GM23338 (cell line): ENCODE measurements at regions not wholly inside any gene's neighbourhood (a gene's known extent, or its start where the extent isn't known, plus 50 kb on each side); places are given as distances from the start of the nearest gene placed in this dataset.
A peak's percentile ranks its signal among the peaks of the same experiment; 100 is the strongest.

Experiments
- ATAC-seq: fragments of 200-7000 bp; cut with Tn5 transposase; 3 replicates; pipeline ENCODE4 v1.9.1; 2020
- DNase-seq: peaks from one replicate; pipeline ENCODE4 v3.0.0-alpha.2; 2015; ENCODE audit warnings: low spot score
- H2AFZ ChIP-seq: fragments of 200-600 bp; sonication (generic); 2 replicates; pipeline ENCODE4 v1.8.0; 2016; ENCODE audit warnings: antibody characterized with exemption, mild to moderate bottlenecking, moderate library complexity
- H3F3A ChIP-seq: fragments of 200-600 bp; sonication (generic); replicated peaks from 2 replicates; pipeline ENCODE4 v1.8.0; 2017; ENCODE audit warnings: antibody characterized with exemption, mixed run types, low read depth
- H3K27ac ChIP-seq: fragments of 200-600 bp; sonication (generic); 2 replicates; pipeline ENCODE4 v1.6.1; 2016; ENCODE audit warnings: low read depth
- H3K27me3 ChIP-seq: fragments of 200-600 bp; sonication (generic); 2 replicates; pipeline ENCODE4 v1.8.0; 2016; ENCODE audit warnings: mild to moderate bottlenecking, mixed run types, moderate library complexity; ENCODE audit not compliant: insufficient read depth
- H3K36me3 ChIP-seq: fragments of 200-600 bp; sonication (generic); 2 replicates; pipeline ENCODE4 v1.8.0; 2016; ENCODE audit warnings: mild to moderate bottlenecking; ENCODE audit not compliant: insufficient read depth
- H3K4me1 ChIP-seq: fragments of 200-600 bp; sonication (generic); 2 replicates; pipeline ENCODE4 v1.8.0; 2016; ENCODE audit warnings: mild to moderate bottlenecking, moderate library complexity; ENCODE audit not compliant: insufficient read depth
- H3K4me2 ChIP-seq: fragments of 200-600 bp; sonication (generic); 2 replicates; pipeline ENCODE4 v1.7.1; 2017; ENCODE audit warnings: mixed run types
- H3K4me3 ChIP-seq: fragments of 200-600 bp; sonication (generic); 2 replicates; pipeline ENCODE4 v1.6.1; 2016; ENCODE audit warnings: mixed run types
- H3K79me2 ChIP-seq: fragments of 200-600 bp; sonication (generic); replicated peaks from 2 replicates; pipeline ENCODE4 v1.8.0; 2017; ENCODE audit warnings: mild to moderate bottlenecking; ENCODE audit not compliant: insufficient read depth
- H3K9me2 ChIP-seq: fragments of 200-600 bp; sonication (generic); 2 replicates; pipeline ENCODE4 v1.8.0; 2017; ENCODE audit not compliant: insufficient read depth
- H4K20me1 ChIP-seq: fragments of 200-600 bp; sonication (generic); replicated peaks from 2 replicates; pipeline ENCODE4 v1.8.0; 2017; ENCODE audit warnings: mild to moderate bottlenecking; ENCODE audit not compliant: insufficient read depth
- H3K27ac Mint-ChIP-seq: 2 replicates; pipeline ENCODE4 v1.8.0; 2020; ENCODE audit warnings: inconsistent platforms, mild to moderate bottlenecking, moderate library complexity, mixed read lengths
- H3K27me3 Mint-ChIP-seq: 3 replicates; pipeline ENCODE4 v1.8.0; 2022; ENCODE audit warnings: low read depth, mild to moderate bottlenecking, moderate library complexity, mixed read lengths, inconsistent platforms; ENCODE audit not compliant: insufficient read depth, poor library complexity
- H3K36me3 Mint-ChIP-seq: 3 replicates; pipeline ENCODE4 v1.8.0; 2021; ENCODE audit warnings: low read depth, mild to moderate bottlenecking, inconsistent platforms, moderate library complexity, mixed read lengths
- H3K4me1 Mint-ChIP-seq: 3 replicates; pipeline ENCODE4 v1.8.0; 2020; ENCODE audit warnings: mild to moderate bottlenecking, inconsistent platforms, mixed read lengths
- H3K4me3 Mint-ChIP-seq: 3 replicates; pipeline ENCODE4 v1.8.0; 2021; ENCODE audit warnings: moderate library complexity, mild to moderate bottlenecking, inconsistent platforms, mixed read lengths
- H3K9me3 Mint-ChIP-seq: 3 replicates; pipeline ENCODE4 v1.8.0; 2020; ENCODE audit warnings: moderate library complexity, mild to moderate bottlenecking, inconsistent platforms, mixed read lengths
- CREB1 ChIP-seq: fragments of 250-450 bp; sonication (Bioruptor Pico); IDR thresholded peaks from 2 replicates; pipeline ENCODE4 v1.5.0; 2020; ENCODE audit warnings: low read depth, mild to moderate bottlenecking, moderate library complexity
- EZH2phosphoT487 ChIP-seq: fragments of 200-600 bp; sonication (generic); IDR thresholded peaks from one replicate; pipeline ENCODE4 v1.8.1; 2018; ENCODE audit warnings: antibody characterized with exemption; ENCODE audit not compliant: unreplicated experiment
- JUNB ChIP-seq: IDR thresholded peaks from one replicate; pipeline ENCODE4 v1.6.1; 2016; ENCODE audit warnings: antibody characterized with exemption; ENCODE audit not compliant: unreplicated experiment
- NANOG ChIP-seq: IDR thresholded peaks from 2 replicates; pipeline ENCODE4 v1.6.1; 2016; ENCODE audit warnings: antibody characterized with exemption, borderline replicate concordance
- POLR2AphosphoS5 ChIP-seq: IDR thresholded peaks from 2 replicates; pipeline ENCODE4 v1.6.1; 2016; ENCODE audit warnings: antibody characterized with exemption, low read depth
- REST ChIP-seq: IDR thresholded peaks from one replicate; pipeline ENCODE4 v1.6.1; 2018; ENCODE audit warnings: antibody characterized with exemption; ENCODE audit not compliant: unreplicated experiment
- ZNF114 ChIP-seq: fragments of 250-450 bp; sonication (Bioruptor Pico); IDR thresholded peaks from 2 replicates; pipeline ENCODE4 v1.5.0; 2020; ENCODE audit warnings: mild to moderate bottlenecking, moderate library complexity
- TF ChIP-seq, protein P1 (sequence below), 2 experiments: fragments of 200-600 bp in 1 of 2; sonication (generic) in 1 of 2; conservative IDR thresholded peaks; 2 replicates each; pipeline versions ENCODE4 v1.5.1 to v1.6.1; 2016 to 2017; ENCODE audit warnings: antibody characterized with exemption in 2 of 2, low read depth in 2 of 2, mild to moderate bottlenecking in 2 of 2, moderate library complexity in 1 of 2

GRCh38 chr20:59495894-59496510 lies 108.3 kb upstream of the PHACTR3 start:
- Histone ChIP-seq H3F3A (no peaks in the 10 kb centered on the region), H3K36me3 (no peaks in the 10 kb centered on the region), H3K4me2 (no peak overlapping the region), H3K79me2 (no peaks in the 10 kb centered on the region), H3K27ac (no peak overlapping the region), H3K27me3 (no peaks in the 10 kb centered on the region), H3K4me1 (no peaks in the 10 kb centered on the region), H3K9me2 (no peaks in the 10 kb centered on the region), H2AFZ (peak overlapping the region; percentile 78), H3K4me3 (no peak overlapping the region), H4K20me1 (no peaks in the 10 kb centered on the region)
- Mint-ChIP-seq H3K4me1 (no peaks in the 10 kb centered on the region), H3K36me3 (no peaks in the 10 kb centered on the region), H3K27ac (no peak overlapping the region), H3K9me3 (peaks cover 5% of the 10 kb centered on the region; the same call in 1 of the 3 replicates), H3K4me3 (no peak overlapping the region), H3K27me3 (peaks cover 6% of the 10 kb centered on the region)
- DNase-seq (peak; percentile 84), ATAC-seq (peak; percentile 96)
- TF ChIP-seq, protein P1, sequence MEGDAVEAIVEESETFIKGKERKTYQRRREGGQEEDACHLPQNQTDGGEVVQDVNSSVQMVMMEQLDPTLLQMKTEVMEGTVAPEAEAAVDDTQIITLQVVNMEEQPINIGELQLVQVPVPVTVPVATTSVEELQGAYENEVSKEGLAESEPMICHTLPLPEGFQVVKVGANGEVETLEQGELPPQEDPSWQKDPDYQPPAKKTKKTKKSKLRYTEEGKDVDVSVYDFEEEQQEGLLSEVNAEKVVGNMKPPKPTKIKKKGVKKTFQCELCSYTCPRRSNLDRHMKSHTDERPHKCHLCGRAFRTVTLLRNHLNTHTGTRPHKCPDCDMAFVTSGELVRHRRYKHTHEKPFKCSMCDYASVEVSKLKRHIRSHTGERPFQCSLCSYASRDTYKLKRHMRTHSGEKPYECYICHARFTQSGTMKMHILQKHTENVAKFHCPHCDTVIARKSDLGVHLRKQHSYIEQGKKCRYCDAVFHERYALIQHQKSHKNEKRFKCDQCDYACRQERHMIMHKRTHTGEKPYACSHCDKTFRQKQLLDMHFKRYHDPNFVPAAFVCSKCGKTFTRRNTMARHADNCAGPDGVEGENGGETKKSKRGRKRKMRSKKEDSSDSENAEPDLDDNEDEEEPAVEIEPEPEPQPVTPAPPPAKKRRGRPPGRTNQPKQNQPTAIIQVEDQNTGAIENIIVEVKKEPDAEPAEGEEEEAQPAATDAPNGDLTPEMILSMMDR (conservative IDR thresholded peaks at IDR 0.05; ENCODE audit: low read depth in 2 of 2) = peak; percentile 78 to 82
- no peak for TF ChIP-seq EZH2phosphoT487

GRCh38 chr20:59498291-59498690 lies 106.0 kb upstream of the PHACTR3 start:
- no peak for TF ChIP-seq CREB1 (CRISPR knock-in tag)
- no peak for TF ChIP-seq POLR2AphosphoS5
- TF ChIP-seq NANOG = no peak
- no peak for TF ChIP-seq REST
- no peak for TF ChIP-seq ZNF114
- TF ChIP-seq JUNB = no peak
- no peaks in the 10 kb centered on the region for H3K79me2 ChIP-seq
- no peaks in the 10 kb centered on the region for H4K20me1 ChIP-seq
- H3K27me3 Mint-ChIP-seq = peaks cover 9% of the 10 kb centered on the region
- no peak overlapping the region for H3K27ac Mint-ChIP-seq
- DNase-seq (no peak), ATAC-seq (no peak)
- H3K4me3 ChIP-seq = no peak overlapping the region
- H3K27me3 ChIP-seq = no peaks in the 10 kb centered on the region
- no peaks in the 10 kb centered on the region for H3K36me3 ChIP-seq
- H3K36me3 Mint-ChIP-seq = no peaks in the 10 kb centered on the region
- peaks cover 5% of the 10 kb centered on the region; the same call in 1 of the 3 replicates for H3K9me3 Mint-ChIP-seq
- no peak overlapping the region for H2AFZ ChIP-seq
- no peaks in the 10 kb centered on the region for H3K4me1 ChIP-seq
- H3F3A ChIP-seq = no peaks in the 10 kb centered on the region
- no peak overlapping the region for H3K4me3 Mint-ChIP-seq
- H3K27ac ChIP-seq = no peak overlapping the region
- H3K9me2 ChIP-seq = no peaks in the 10 kb centered on the region
- H3K4me2 ChIP-seq = no peak overlapping the region
- H3K4me1 Mint-ChIP-seq = no peaks in the 10 kb centered on the region
